Transverse colon (tissue), 3 donors: ENCODE measurements at regions not wholly inside any gene's neighbourhood (a gene's known extent, or its start where the extent isn't known, plus 50 kb on each side); places are given as distances from the start of the nearest gene placed in this dataset.

Experiments used
- EP300 ChIP-seq: sonication (generic); formaldehyde crosslinking; IDR thresholded peaks from one replicate; pipeline ENCODE4 v1.6.1; 2017; ENCODE audit warnings: antibody characterized with exemption, low read depth
- POLR2AphosphoS5 ChIP-seq, 3 donors: sonication (generic); formaldehyde crosslinking; IDR thresholded peaks; one replicate each; pipeline ENCODE4 v1.6.1; 2016; ENCODE audit warnings: antibody characterized with exemption in 3 of 3

- TF ChIP-seq POLR2AphosphoS5 (IDR thresholded peaks at IDR 0.05) = no peak
- no peak for TF ChIP-seq EP300
These were observed 119.8 kb downstream of the LRATD1 start for GRCh38 chr2:14752295-14752694.
